Keratinocyte (primary cell): ENCODE measurements at regions not wholly inside any gene's neighbourhood (a gene's known extent, or its start where the extent isn't known, plus 50 kb on each side); places are given as distances from the start of the nearest gene placed in this dataset.

ENCODE experiments used
- DNase-seq: peaks from one replicate; pipeline ENCODE4 v3.0.0-alpha.2; 2011; ENCODE audit warnings: low read depth, missing footprints, low spot score
- FAIRE-seq: peaks from 2 replicates; lab custom pipeline; 2011; peaks lifted over from hg19 to GRCh38; lab: Jason Lieb, UNC
- H2AFZ ChIP-seq: 2 replicates; pipeline ENCODE4 v1.6.0; 2012; ENCODE audit warnings: low read length, control low read depth, inconsistent platforms; ENCODE audit not compliant: control insufficient read depth
- H3K27ac ChIP-seq: 2 replicates; pipeline ENCODE4 v1.5.1; 2011; ENCODE audit warnings: low read length; ENCODE audit not compliant: control insufficient read depth, insufficient read depth
- H3K27me3 ChIP-seq: 3 replicates; pipeline ENCODE4 v1.6.0; 2011; ENCODE audit warnings: low read length; ENCODE audit not compliant: control insufficient read depth, insufficient read depth; ENCODE audit errors: extremely low read depth
- H3K36me3 ChIP-seq, 2 experiments: 2 replicates in 1 of 2; 3 replicates in 1 of 2; pipeline ENCODE4 v1.5.1; 2011; ENCODE audit warnings: low read length in 2 of 2, mild to moderate bottlenecking in 1 of 2; ENCODE audit not compliant: control insufficient read depth in 2 of 2, insufficient read depth in 2 of 2; ENCODE audit errors: extremely low read depth in 1 of 2
- H3K4me1 ChIP-seq: 3 replicates; pipeline ENCODE4 v1.5.1; 2011; ENCODE audit warnings: low read length; ENCODE audit not compliant: control insufficient read depth, insufficient read depth; ENCODE audit errors: extremely low read depth
- H3K4me2 ChIP-seq: 3 replicates; pipeline ENCODE4 v1.6.0; 2011; ENCODE audit warnings: low read depth, low read length; ENCODE audit not compliant: control insufficient read depth, insufficient read depth; ENCODE audit errors: extremely low read depth
- H3K4me3 ChIP-seq, 3 experiments: fragments of 200-600 bp in 1 of 3; sonication (generic) in 1 of 3; 2 replicates in 2 of 3; 3 replicates in 1 of 3; pipeline ENCODE4 v1.5.1; 2011 to 2016; ENCODE audit warnings: low read length in 3 of 3, mild to moderate bottlenecking in 3 of 3, control low read depth in 2 of 3, inconsistent platforms in 1 of 3, low read depth in 1 of 3, mixed read lengths in 1 of 3, mixed run types in 1 of 3, moderate library complexity in 1 of 3; ENCODE audit not compliant: control insufficient read depth in 2 of 3, insufficient read depth in 2 of 3; ENCODE audit errors: extremely low read depth in 1 of 3
- H3K79me2 ChIP-seq: 2 replicates; pipeline ENCODE4 v1.6.0; 2012; ENCODE audit warnings: low read length; ENCODE audit not compliant: control insufficient read depth, insufficient read depth
- H3K9ac ChIP-seq: 3 replicates; pipeline ENCODE4 v1.6.0; 2011; ENCODE audit warnings: low read length; ENCODE audit not compliant: control insufficient read depth, insufficient read depth; ENCODE audit errors: extremely low read depth
- H3K9me1 ChIP-seq: 3 replicates; pipeline ENCODE4 v1.6.0; 2011; ENCODE audit warnings: low read length; ENCODE audit not compliant: control insufficient read depth, insufficient read depth; ENCODE audit errors: extremely low read depth
- H3K9me3 ChIP-seq: 2 replicates; pipeline ENCODE4 v1.5.1; 2012; ENCODE audit warnings: low read depth, low read length; ENCODE audit not compliant: control insufficient read depth
- H4K20me1 ChIP-seq: 3 replicates; pipeline ENCODE4 v1.6.0; 2011; ENCODE audit warnings: low read length; ENCODE audit not compliant: control insufficient read depth, insufficient read depth; ENCODE audit errors: extremely low read depth
- CTCF ChIP-seq, 3 experiments: IDR thresholded peaks in 1 of 3; conservative IDR thresholded peaks in 1 of 3; optimal IDR thresholded peaks in 1 of 3; 2 replicates in 2 of 3; 3 replicates in 1 of 3; pipeline versions ENCODE3 to v1.5.1; 2011; ENCODE audit warnings: low read length in 3 of 3, mild to moderate bottlenecking in 3 of 3, moderate library complexity in 2 of 3, control low read depth in 1 of 3, inconsistent platforms in 1 of 3; ENCODE audit not compliant: insufficient read depth in 2 of 3; ENCODE audit errors: extremely low read depth in 1 of 3
- EZH2 ChIP-seq: IDR thresholded peaks from one replicate; pipeline ENCODE4 v1.6.1; 2012; ENCODE audit warnings: inconsistent platforms, mild to moderate bottlenecking, low read length, moderate library complexity
- dilution Hi-C: fragments of 300-500 bp; cut with MboI; formaldehyde crosslinking; loops from one replicate; pipeline ENCODE4 v1.7.0; 2020; ENCODE audit warnings: low sequenced_read_pairs; ENCODE audit not compliant: extremely low pct_ligation_motif_present

GRCh38 chr9:109914280-109915027 is 134.5 kb downstream of the PALM2AKAP2 start:
- dilution Hi-C loops: loop anchor here (25.0 kb wide), 1 partner anchor 148 kb away; no protein-coding TSS in a partner anchor
- H3K4me3 ChIP-seq: no peak overlapping the region
- no peak for DNase-seq
- peaks cover 31% of the 10 kb centered on the region for H3K4me1 ChIP-seq
- no peak overlapping the region for H2AFZ ChIP-seq
- TF ChIP-seq CTCF (optimal IDR thresholded peaks at IDR 0.05 in 1 of 3, IDR thresholded peaks at IDR 0.05 in 1 of 3, conservative IDR thresholded peaks at IDR 0.05 in 1 of 3; ENCODE audit: extremely low read depth in 1 of 3, insufficient read depth in 2 of 3, low read length in 3 of 3) (no peak), EZH2 (no peak)
- no peak overlapping the region for H3K27ac ChIP-seq
- H3K9me1 ChIP-seq: no peaks in the 10 kb centered on the region
- H3K36me3 ChIP-seq: no peaks in the 10 kb centered on the region
- no peaks in the 10 kb centered on the region for H4K20me1 ChIP-seq
- H3K4me2 ChIP-seq: no peak overlapping the region
- FAIRE-seq: no peak
- H3K27me3 ChIP-seq: no peaks in the 10 kb centered on the region
- H3K79me2 ChIP-seq: no peaks in the 10 kb centered on the region
- H3K9me3 ChIP-seq: no peaks in the 10 kb centered on the region
- no peak overlapping the region for H3K9ac ChIP-seq

- Histone ChIP-seq H3K79me2 (no peaks in the 10 kb centered on the region), H3K27ac (no peak overlapping the region), H3K4me1 (peaks cover 22% of the 10 kb centered on the region), H4K20me1 (no peaks in the 10 kb centered on the region), H3K4me2 (no peak overlapping the region), H3K4me3 (no peak overlapping the region), H3K36me3 (no peaks in the 10 kb centered on the region), H3K9ac (no peak overlapping the region), H3K9me3 (no peaks in the 10 kb centered on the region), H2AFZ (no peak overlapping the region), H3K9me1 (no peaks in the 10 kb centered on the region), H3K27me3 (no peaks in the 10 kb centered on the region)
- no peak for TF ChIP-seq CTCF (optimal IDR thresholded peaks at IDR 0.05 in 1 of 3, IDR thresholded peaks at IDR 0.05 in 1 of 3, conservative IDR thresholded peaks at IDR 0.05 in 1 of 3; ENCODE audit: extremely low read depth in 1 of 3, insufficient read depth in 2 of 3, low read length in 3 of 3)
- TF ChIP-seq EZH2: no peak
- FAIRE-seq: no peak
- dilution Hi-C loops: loop anchor here (25.0 kb wide), 1 partner anchor 146 kb away; no protein-coding TSS in a partner anchor
- DNase-seq: no peak
Observed at GRCh38 chr9:109916316-109916715, 136.3 kb downstream of the PALM2AKAP2 start.
